GM21423 (cell line): ENCODE measurements at regions not wholly inside any gene's neighbourhood (a gene's known extent, or its start where the extent isn't known, plus 50 kb on each side); places are given as distances from the start of the nearest gene placed in this dataset.
"Not testable (repeated sequence)": the region's sequence is repeated elsewhere in the genome, so short reads cannot be mapped to it uniquely, and the experiment has no call there.

ENCODE experiments used
- ATAC-seq: cut with Tn5 transposase; IDR thresholded peaks from one replicate; pipeline ENCODE4 v1.9.1; 2021; ENCODE audit warnings: mild to moderate bottlenecking, moderate library complexity; ENCODE audit not compliant: unreplicated experiment

DNA sequence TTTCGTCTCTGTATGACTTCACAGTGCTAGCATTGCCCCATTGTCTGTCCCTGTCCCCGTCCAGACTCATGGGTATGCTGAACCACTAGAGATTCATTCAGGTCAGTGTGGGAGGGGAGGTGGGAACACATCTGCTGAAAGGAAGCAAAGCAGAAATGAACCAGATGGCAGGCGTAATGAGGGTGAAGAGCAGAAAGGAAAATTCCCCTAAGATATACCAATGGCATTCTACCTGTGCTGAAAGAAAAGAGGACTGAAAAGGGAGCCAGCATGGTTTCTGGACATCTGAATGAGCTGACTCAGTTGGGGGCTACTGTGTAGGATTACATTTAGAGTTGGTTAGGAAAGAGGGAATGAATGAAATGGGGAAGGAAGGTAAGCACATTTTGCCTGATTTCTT is 678.7 kb downstream of the MAT2B start:
- ATAC-seq = no peak

DNA sequence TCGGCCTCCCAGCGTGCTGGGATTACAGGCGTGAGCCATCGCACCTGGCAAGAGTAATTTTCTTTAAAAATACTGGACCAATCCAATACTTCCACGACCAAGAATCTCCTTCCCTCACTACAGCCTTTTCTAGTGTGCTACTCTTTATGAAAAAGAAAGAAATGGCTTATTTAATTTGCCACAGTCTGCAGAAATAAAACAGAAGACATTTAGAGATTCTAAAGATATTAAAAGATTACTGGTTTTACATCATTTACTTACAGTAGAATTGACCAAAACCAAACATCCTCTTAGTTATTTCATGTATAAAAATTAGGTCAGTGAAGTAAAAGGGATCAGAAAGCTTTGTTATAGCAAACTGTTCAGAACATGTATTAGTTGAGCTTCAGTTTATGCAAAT is 679.6 kb downstream of the MAT2B start:
- ATAC-seq = no peak

DNA sequence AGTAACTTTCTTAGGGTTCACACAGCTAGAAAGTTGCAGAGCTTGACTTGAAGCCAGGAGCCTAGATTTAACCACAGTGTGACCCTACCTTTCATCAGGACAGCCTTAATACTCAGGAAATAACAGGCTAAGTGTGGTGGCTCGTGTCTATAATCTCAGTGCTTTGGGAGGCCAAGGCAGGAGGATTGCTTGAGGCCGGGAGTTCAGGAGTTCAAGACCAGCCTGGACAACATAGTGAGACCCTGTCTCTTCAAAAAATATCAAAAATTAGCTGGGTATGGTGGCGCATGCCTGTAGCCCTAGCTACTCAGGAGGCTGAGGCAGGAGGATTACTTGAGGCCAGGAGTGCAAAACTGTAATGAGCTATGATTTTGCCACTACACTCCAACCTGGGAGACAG is 681.1 kb downstream of the MAT2B start:
- ATAC-seq = no peak

DNA sequence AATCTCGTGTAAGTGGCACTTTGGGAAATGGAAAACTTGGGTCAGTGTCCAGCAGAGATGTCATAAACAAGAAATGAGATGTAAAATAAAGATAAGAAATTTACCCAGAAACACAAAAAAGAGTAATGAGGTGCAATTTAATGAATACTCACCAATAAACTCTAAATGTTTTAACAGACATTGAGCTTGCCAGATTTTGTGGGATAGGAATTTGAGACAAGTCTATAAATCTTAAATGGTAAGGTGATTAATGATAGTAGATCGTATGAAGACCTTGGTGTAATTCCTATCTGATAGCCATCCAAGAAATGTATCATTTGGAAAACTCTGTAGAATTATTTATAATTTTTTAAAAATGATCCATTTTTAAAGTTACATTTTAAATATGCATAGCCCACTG is 682.4 kb downstream of the MAT2B start:
- no peak for ATAC-seq

DNA sequence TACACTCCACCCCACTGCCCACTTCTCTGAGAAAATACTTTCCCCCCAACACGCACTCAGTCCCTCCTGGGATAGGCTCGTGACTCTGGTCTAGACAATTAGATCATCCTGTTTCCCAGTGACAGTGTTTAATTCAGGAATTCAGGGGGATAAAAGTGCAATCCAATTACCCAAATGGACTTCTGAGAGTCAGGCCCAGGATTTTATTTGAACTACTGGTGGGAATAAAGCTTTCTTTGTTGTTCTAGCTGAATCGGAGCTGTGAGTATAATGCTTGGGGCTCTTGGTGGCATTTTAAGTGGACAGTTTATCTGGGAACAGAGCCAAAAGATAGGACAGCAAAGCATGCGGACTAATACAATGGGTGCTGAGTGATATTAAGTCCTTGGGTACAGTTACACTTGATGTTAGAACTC is 683.3 kb downstream of the MAT2B start:
- no peak for ATAC-seq

DNA sequence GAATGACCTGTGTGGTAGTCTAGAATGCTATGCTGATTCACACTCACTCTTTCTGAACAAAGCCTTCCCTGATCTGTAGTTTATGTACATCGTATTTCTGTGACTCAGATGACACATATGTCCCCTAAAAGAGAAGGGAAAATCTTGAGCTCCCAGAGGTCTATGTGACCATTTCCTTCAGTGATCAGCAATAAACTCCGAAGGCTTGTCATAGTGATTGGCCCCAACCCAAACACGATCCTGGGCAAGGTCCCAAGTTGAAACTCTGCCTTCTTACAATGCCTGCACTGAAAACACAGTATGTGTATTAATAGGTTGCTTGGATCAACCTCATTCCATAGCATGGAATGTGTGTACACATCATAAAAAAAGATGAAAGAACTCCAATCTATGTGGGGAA is 685.8 kb downstream of the MAT2B start:
- no peak for ATAC-seq

DNA sequence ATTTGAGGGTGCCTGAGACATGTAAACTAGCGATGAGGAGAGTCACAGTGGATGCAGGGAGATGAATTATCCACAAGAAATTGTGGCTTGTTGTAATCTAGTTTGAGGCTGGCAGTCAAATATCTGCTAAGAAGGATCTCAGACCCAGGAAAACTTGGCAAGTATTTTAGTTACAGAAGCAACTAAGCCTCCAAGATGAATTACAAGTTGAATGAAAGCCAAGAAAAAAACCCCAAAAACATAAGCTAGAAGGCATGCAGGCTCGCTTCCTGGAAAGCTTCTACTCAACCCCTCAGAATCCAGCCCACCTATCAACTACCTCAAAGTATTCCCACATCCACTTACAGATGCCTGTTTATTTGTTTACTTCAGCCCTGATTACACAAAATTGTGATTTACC is 696.9 kb downstream of the MAT2B start:
- ATAC-seq = no peak

DNA sequence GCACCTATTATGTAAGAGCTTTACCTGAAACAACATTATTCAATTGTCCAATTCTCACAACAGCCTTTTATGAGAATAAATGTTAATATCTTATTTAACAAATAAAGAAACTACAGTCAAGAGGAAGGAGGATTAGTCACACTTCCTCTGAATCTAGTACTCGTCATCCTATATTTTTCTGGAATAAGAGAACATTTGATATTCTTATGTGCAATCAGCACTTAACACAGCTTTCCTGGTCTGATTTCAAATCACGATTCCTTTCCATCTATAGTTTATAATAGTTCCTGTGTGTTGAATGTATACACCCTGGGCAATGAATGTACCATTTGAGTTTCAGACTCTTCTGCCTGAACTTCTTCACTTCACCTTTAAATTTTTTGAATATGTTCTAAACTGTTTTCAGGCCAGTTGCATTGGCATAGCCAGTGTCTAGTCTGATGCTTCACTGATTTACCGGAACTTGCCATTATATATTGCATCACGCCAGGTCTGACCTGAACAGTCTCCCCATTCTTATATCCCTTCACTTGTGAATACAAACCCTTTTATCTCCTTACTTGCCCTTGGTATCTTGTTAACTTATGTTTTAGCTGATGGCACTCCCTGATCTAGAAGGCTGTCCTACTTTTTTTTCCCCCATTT is 698.3 kb downstream of the MAT2B start:
- ATAC-seq = no peak

DNA sequence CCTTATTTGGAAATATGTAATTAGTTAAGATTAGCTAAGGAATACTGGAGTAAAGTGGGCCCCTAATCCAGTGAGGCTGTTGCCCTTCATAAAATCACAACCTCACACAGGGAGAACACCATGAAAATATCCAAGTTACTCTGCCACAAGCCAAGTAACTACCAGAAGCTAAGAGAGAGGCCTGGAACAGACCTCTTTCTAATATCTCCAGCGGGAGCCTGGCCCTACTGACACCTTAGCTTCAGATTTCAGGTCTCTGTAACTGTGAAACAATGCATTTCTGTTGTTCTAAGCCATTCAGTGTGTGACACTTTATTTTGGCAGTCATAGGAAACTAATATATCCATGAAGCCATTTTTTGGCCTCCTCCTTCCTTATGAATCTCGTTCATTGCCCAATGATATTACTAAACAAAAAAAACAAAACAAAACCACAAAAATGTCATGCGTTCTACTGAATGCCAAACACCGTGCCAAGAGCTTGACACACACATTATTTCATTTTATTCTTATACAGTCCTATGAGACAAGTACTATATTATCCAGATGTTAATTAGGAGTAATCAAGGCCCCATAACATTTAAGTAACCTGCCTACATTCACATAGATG is 699.0 kb downstream of the MAT2B start:
- ATAC-seq = no peak

DNA sequence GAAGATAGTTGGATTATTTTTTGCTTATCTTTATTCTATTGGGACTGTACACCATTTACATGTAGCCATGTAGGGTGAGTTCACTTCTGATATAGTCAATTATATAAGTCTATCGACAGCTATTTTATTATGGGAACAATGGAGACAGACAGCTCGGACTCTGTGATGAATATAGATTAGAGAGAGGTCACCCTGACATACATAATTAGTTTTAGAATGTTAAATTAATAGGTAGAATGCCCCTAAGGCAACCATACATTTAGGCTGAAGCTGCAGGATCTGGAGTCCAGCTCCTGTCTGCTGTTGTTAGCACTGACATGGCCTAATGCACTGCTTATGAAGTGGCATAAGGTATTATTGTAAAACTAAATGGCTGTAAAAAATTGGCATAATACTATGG is 700.8 kb downstream of the MAT2B start:
- ATAC-seq = no peak

DNA sequence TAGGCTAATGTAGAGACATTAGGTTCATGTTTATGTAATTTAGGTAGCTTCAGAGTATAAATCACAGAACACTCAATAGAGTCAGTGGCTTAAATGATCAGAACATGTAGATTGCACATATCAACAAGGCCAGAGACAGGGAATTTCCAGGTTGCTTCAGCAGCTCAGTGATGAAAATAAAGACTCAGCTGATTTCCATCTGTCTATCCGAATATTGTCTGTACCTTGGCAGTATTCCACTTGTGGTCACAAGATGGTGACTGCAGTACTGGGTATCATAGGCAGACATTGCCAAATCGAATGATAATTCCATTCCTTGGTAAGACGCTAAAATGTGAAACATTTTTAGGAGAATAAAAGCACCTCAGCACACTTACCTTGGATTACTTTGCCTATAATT is 702.2 kb downstream of the MAT2B start:
- no peak for ATAC-seq

DNA sequence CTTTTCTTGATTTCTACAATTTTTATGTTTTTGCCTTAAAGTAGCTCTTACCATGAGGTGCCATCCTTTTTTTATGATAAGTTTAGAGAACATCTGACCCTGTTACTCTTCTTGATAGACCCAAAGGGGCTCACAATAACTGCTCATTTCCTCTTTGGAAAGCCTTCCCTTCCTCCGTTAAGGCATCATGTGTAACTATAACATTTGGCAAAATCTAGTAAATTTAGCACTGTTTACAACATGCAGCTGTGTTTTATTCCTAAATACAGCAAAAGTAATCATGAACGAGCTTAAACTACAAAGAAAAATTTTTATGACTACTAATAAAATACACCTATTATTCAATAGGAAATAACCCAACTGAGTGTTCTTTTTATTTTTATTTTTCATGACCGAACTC is 705.1 kb downstream of the MAT2B start:
- no peak for ATAC-seq

DNA sequence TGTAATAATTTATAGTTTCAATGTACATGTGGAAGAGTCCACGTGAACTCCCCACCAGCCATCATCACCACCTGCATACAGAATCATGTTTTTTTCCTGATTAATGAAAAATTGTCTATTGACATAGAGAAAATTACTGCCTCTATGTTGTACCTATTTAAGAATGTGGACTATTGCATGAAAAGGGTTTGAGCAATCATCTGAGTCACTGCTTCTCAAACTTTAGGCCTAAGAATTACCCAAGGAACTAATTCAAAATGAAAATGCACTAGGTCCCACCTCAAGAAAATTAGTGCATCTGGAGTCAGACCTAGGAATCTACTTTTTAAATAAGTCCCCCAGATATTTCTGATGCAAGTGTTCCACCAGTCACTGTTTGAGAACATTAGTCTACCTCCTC is 709.3 kb downstream of the MAT2B start:
- no peak for ATAC-seq

DNA sequence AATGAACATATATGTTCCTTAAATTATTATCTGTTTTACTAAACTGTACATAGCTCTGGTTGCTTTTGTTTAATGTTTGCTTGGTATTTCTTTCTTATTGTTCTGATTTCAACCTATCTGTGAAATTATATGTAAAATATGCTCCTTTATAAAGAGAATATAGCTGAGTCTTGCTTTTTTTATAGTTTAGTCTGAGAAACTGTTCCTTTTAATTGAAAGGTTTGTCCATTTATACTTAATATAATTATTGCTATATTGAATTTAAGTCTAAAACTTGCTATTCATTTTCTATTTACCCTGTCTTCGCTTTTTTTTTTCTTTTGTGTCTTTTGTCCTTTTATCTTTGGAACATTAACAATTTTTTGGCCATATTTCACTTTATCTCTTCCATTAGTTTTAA is 712.0 kb downstream of the MAT2B start:
- ATAC-seq = no peak

DNA sequence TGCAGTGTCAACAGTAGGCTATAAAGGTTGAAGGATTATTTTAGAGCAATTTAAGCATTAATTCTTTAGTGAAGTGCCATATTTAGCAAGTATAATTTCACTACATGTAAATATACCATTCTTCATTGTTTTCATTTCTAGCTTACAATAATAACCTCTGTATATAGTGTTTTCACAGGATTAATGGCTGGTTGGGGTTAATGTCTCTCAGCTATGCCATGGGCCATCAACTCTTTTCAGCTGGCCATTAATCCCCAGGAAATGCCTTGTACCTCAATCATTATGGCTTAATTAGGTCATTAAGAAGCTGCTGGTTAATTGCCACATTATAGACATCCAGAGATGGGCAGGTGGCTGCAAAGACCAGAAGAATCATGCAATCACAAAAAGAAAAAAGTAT is 715.1 kb downstream of the MAT2B start:
- ATAC-seq = no peak

DNA sequence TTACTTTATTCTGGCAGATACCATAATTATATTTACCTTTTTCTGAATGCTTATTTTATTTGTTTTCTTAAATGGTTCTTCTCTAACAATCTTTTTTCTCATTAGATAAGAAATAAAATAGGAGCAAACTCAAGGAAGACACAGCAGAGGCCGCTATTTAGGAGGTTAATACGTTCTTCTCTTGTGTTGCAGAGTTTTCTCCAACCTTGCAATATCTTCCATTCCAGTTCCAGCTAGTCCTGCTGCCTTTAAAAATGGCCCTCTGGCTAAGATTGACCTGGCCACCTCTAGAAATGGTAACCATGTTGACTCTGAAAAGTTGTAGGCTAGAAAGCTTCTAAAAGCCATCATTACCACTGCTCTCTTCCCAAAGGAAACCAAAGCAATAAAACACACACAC is 718.8 kb downstream of the MAT2B start:
- ATAC-seq = no peak

DNA sequence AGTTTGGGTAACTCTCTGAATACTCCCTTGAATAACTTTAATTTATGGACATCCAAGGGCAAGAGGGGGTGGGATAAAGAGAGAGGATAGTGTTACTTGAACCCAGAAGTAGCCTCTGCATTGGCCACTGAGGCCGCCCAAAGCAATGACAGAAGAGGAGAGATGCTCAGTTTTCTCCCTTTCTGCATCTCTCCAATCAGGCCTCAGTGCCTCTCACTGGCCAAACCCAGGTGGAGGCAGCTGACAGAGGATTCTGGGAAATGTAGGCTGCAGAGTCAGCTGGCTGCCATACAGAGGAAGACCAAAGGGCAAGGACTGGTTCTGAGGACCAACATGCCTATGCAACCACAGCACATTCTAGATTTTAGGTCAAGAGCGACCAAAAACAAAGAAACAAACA is 719.4 kb downstream of the MAT2B start:
- no peak for ATAC-seq

DNA sequence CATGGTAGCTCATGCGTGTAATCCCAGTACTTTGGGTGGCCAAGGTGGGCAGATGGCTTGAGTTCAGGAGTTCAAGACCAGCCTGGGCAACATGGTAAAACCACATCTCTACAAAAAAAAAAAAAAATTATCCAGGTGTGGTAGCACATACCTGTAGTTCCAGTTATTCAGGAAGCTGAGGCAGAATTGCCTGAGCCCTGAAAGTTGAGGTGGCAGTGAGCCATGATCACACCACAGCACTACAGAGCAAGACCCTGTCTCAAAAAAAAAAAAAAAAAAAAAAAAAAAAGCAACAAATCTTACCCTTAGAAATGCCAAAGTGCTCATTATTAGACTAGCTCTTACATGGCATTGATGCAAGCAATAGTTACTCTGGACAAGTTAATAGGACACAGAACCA is 724.9 kb downstream of the MAT2B start:
- no peak for ATAC-seq

DNA sequence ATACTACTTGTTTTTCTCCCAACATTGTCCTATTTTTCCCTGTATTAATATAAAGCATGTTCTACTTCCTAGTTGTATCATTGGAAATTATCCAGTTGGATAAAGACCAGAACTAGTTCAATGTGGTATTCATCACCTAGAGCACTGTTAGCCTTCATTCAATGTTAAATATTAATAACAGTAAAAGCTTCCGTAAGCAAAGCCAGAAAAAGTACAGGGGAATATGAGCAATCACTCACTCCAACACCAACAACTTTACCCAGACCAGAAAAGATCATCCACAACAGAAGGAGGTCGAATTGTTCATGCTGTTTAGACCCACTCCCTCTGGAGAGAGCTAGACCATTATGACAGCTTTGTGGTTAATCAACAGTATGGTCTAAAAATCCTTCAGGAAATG is 728.4 kb downstream of the MAT2B start:
- no peak for ATAC-seq

DNA sequence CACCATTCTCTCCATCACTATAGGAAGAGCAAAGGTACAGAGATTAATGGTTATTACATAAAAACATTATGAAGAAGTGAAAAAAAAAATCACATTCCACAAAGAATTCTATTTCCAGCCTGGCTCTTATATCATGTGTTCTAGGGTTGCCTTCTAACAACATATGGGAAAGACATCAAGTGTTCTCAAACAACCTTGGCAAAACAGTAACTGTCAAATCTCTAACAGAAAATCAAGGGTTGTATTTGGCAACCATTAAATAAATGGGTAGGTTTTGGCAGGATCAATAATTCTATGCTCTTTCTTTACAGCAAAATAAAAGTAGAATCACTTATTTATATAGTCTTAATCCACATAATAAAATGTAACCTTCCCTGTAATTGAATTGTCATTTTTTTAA is 728.9 kb downstream of the MAT2B start:
- no peak for ATAC-seq

DNA sequence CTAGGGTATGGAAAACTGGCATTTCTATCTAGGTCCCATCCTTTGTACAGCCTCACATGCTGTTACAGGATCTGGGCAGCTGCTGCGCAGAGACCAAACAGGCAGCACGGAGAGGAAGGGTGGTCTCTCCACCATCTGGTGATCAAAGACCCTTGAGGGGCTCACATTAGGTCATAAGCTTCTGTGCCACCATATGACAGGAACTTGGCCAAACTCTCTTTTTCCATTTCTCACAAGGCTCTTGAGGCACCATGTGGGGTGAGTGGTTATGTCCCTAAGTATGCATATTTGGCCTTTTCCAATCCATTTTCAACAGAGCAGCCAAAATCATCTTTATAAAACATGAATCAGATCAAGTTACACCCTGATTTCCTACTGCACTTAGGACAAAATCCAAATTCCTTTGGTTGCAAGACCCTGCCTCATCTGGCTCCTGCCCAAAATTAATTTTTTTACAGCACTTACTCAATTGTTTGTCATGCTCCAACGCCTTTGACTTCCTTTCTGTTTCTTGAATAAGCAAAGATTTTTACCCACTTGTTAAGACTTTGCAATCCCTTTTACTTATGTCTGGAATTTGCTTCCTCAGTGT is 730.0 kb downstream of the MAT2B start:
- ATAC-seq = no peak

DNA sequence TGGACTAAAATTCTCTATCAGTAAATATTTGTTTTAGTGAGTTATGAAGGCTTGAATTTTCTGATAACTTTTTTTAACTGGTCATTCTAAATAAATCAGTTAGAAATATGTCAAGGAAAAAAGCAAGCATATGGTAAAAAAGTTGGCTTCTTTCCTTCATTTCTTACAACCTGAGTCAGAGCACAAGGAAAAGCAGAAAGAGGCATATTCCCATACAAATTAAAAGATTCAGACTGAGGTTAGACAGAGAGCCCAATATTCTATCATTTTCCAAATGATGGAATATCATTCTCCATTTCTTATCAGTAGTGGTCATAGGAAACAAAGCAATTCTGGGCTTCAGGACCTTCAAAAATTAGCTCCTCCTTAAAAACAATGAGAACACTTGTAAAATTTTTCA is 732.1 kb downstream of the MAT2B start:
- ATAC-seq = no peak

DNA sequence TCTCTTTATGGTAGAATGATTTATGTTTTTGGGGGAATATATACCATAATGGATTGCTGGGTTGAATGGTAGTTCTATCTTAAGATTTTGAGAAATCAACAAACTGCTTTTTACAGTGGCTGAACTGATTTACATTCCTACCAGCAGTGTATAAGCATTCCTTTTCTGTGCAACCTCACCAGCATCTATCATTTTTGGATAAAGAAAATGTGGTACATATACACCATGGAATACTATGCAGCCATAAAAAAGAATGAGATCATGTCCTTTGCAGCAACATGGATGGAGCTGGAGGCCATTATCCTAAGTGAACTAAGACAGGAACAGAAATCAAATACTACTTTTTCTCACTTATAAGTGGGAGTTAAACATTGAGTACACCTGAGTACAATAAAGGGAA is 746.4 kb downstream of the MAT2B start:
- not testable (repeated sequence) for ATAC-seq
